ENCODE measurements at regions not wholly inside any gene's neighbourhood (a gene's known extent, or its start where the extent isn't known, plus 50 kb on each side); places are given as distances from the start of the nearest gene placed in this dataset.
"Not testable (repeated sequence)": the region's sequence is repeated elsewhere in the genome, so short reads cannot be mapped to it uniquely, and the experiment has no call there.

- TF ChIP-seq CTCF (IDR thresholded peaks at IDR 0.05; ENCODE audit: borderline replicate concordance, extremely low read depth, low read length, poor library complexity, severe bottlenecking); EZH2 (IDR thresholded peaks at IDR 0.05; ENCODE audit: borderline replicate concordance, low read depth, low read length, severe bottlenecking): not testable (repeated sequence)
These were observed 234.0 kb upstream of the NRIP1 start for GRCh38 chr21:15298755-15299154.

All from DND-41 (cell line).